Breast epithelium (tissue), 3 donors: ENCODE measurements at regions not wholly inside any gene's neighbourhood (a gene's known extent, or its start where the extent isn't known, plus 50 kb on each side); places are given as distances from the start of the nearest gene placed in this dataset.

Experiments used
- CTCF ChIP-seq, 3 donors: fragments of 450-650 bp; IDR thresholded peaks; one replicate each; pipeline ENCODE4 v1.5.1; 2016 to 2017; ENCODE audit warnings: antibody characterized with exemption in 3 of 3, mild to moderate bottlenecking in 3 of 3, moderate library complexity in 3 of 3
- POLR2A ChIP-seq: fragments of 450-650 bp; IDR thresholded peaks from one replicate; pipeline ENCODE4 v1.6.1; 2016; ENCODE audit warnings: antibody characterized with exemption, mild to moderate bottlenecking, moderate library complexity
- POLR2AphosphoS5 ChIP-seq, 3 donors: sonication (generic); formaldehyde crosslinking; IDR thresholded peaks; one replicate each; pipeline ENCODE4 v1.6.1; 2017; ENCODE audit warnings: antibody characterized with exemption in 3 of 3

DNA sequence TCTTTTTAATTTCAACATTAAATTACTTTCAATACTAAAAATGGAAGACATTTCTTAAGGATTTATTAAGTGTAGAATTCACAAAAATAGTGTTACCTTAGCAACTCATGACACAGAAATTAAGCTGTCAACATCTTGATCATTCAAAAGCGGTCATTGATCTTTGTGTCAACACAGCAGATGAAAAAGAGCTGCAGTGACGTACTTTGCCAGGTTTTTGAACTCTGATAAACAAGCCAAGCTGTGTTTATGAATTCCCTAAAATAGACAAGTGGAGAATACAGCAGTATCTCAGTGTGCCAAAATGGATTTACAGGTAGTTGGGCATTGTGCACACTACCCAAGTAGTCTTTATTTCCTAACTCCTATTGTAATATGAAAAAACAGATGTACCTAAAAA is 1141.8 kb upstream of the PCDH7 start:
- no peak for TF ChIP-seq CTCF (IDR thresholded peaks at IDR 0.05)
- TF ChIP-seq POLR2A = no peak
- TF ChIP-seq POLR2AphosphoS5 (IDR thresholded peaks at IDR 0.05) = no peak
